Right atrium auricular region (tissue), 2 donors: ENCODE measurements at regions not wholly inside any gene's neighbourhood (a gene's known extent, or its start where the extent isn't known, plus 50 kb on each side); places are given as distances from the start of the nearest gene placed in this dataset.

ENCODE experiments used
- DNase-seq: peaks from one replicate; pipeline ENCODE4 v3.0.0-alpha.2; 2019; ENCODE audit warnings: low spot score
- H3K27ac ChIP-seq, 2 donors: fragments of 200-600 bp; sonication (generic); 1 replicate in 1 of 2; 2 replicates in 1 of 2; pipeline ENCODE4 v1.5.1; 2016 to 2019
- H3K27me3 ChIP-seq, 2 donors: fragments of 200-600 bp; sonication (generic); one replicate each; pipeline versions ENCODE4 v1.5.1 to v1.6.0; 2017 to 2019
- H3K36me3 ChIP-seq: fragments of 200-600 bp; sonication (generic); one replicate; pipeline ENCODE4 v1.5.1; 2016
- H3K4me1 ChIP-seq, 2 donors: fragments of 200-600 bp; sonication (generic); one replicate each; pipeline versions ENCODE4 v1.5.1 to v1.6.0; 2017 to 2019
- H3K4me3 ChIP-seq, 2 donors: fragments of 200-600 bp; sonication (generic); 1 replicate in 1 of 2; 2 replicates in 1 of 2; pipeline ENCODE4 v1.5.1; 2017 to 2019; ENCODE audit warnings: mild to moderate bottlenecking in 1 of 2, moderate library complexity in 1 of 2
- H3K9me3 ChIP-seq, 2 donors: fragments of 200-600 bp; sonication (generic); one replicate each; pipeline ENCODE4 v1.5.1; 2019
- CTCF ChIP-seq, 2 donors: fragments of 200-600 bp; sonication (generic); IDR thresholded peaks; one replicate each; pipeline ENCODE4 v1.5.1; 2019; ENCODE audit warnings: antibody characterized with exemption in 2 of 2

DNA sequence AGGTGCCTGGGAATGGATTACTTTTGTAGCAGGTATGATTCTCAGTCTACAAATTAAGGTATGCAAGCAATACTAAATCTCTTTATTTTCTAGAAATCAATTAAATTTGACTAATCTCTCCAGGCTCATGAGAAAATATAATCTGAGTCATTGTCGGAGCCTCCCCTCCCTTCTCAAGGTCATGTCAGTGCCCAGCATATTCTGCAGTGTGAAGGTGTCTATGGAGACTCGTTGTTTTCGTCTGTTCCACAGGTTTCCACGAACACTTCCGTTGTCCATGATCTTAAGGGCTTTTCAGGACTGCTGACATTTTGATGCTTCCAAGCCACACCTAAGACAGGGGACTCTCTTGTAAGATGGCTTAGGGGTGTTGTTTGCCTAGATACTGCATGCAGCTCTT lies 56.6 kb upstream of the SCOC start:
- Histone ChIP-seq H3K4me1 (no peaks in the 10 kb centered on the region), H3K27me3 (no peaks in the 10 kb centered on the region), H3K9me3 (no peaks in the 10 kb centered on the region), H3K36me3 (no peaks in the 10 kb centered on the region), H3K4me3 (no peak overlapping the region), H3K27ac (no peak overlapping the region)
- DNase-seq: no peak
- no peak for TF ChIP-seq CTCF (IDR thresholded peaks at IDR 0.05)

DNA sequence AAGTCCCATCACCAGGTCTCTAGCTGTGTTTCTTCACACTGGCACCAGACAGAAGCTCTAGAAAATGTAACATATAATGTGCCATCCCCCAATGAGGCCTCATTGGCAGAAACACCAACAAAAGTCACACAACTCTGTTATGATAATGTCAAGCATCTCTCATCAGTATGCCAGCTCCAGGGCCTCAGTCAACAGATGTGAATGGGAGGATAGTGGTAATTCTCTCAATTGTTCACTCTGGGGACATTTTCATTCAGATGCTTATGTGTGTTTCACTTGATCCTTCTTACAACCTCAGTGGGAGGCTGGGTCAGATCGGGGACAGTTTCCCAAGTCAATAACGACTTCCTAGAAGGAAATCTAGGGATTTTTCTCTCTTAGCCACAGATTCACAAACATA lies 57.5 kb upstream of the SCOC start:
- H3K4me3 ChIP-seq: no peak overlapping the region
- no peak overlapping the region for H3K27ac ChIP-seq
- no peaks in the 10 kb centered on the region for H3K27me3 ChIP-seq
- H3K9me3 ChIP-seq: no peaks in the 10 kb centered on the region
- no peak for TF ChIP-seq CTCF (IDR thresholded peaks at IDR 0.05)
- no peak for DNase-seq
- no peaks in the 10 kb centered on the region for H3K36me3 ChIP-seq
- peaks cover 0 to 6% of the 10 kb centered on the region in 2 donors for H3K4me1 ChIP-seq

DNA sequence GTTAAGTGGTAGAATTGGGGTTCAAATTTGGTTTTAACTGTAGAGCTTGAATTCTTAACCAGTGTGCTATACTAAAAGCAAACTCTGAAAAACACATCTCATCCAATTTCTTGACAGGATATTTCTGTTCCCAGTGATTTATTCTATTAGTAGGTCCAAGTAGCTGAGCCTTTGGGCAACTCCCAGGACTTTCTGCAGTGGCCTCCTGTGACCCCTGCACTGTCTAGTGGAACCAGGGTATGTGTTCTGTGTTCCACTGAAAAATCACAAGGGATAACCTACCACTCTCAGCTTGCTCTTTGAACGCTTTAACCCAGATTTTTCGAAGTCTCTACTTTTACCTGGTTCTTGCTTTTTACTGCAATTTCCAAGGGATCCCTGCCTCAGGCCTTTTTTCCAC lies 58.0 kb upstream of the SCOC start:
- H3K4me1 ChIP-seq: peaks cover 0 to 7% of the 10 kb centered on the region in 2 donors
- no peak overlapping the region for H3K27ac ChIP-seq
- no peaks in the 10 kb centered on the region for H3K9me3 ChIP-seq
- no peak overlapping the region for H3K4me3 ChIP-seq
- no peak for DNase-seq
- no peak for TF ChIP-seq CTCF (IDR thresholded peaks at IDR 0.05)
- no peaks in the 10 kb centered on the region for H3K27me3 ChIP-seq
- H3K36me3 ChIP-seq: no peaks in the 10 kb centered on the region

DNA sequence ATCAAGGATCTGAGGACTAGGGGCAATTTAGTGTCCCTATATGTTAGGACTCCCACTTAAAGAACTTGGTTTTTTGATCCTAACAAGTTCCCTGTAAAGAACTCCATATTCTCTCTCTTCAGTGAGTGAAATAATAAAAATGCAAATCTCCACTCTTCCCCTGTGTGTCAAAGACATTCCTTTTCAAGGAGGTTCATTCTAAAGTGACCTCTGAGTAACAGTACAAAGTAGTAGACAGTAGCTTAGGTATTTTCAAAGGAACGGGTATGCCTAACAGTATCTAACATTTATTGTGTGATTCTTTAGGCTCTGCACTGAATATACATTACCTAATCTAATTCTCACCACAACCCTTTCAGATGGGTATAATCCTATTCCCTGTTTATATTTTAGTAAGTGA lies 58.4 kb upstream of the SCOC start:
- no peak overlapping the region for H3K27ac ChIP-seq
- no peak for DNase-seq
- no peaks in the 10 kb centered on the region for H3K9me3 ChIP-seq
- no peaks in the 10 kb centered on the region for H3K27me3 ChIP-seq
- TF ChIP-seq CTCF (IDR thresholded peaks at IDR 0.05): no peak
- peaks cover 0 to 7% of the 10 kb centered on the region in 2 donors for H3K4me1 ChIP-seq
- no peak overlapping the region for H3K4me3 ChIP-seq
- no peaks in the 10 kb centered on the region for H3K36me3 ChIP-seq

- DNase-seq: no peak
- no peak for TF ChIP-seq CTCF (IDR thresholded peaks at IDR 0.05)
- H3K27ac ChIP-seq: no peak overlapping the region
- H3K9me3 ChIP-seq: no peaks in the 10 kb centered on the region
- peaks cover 0 to 21% of the 10 kb centered on the region in 2 donors for H3K4me1 ChIP-seq
- H3K36me3 ChIP-seq: no peaks in the 10 kb centered on the region
- no peak overlapping the region for H3K4me3 ChIP-seq
- H3K27me3 ChIP-seq: no peaks in the 10 kb centered on the region
Measured at GRCh38 chr4:140312100-140312499, 61.3 kb upstream of the SCOC start.

DNA sequence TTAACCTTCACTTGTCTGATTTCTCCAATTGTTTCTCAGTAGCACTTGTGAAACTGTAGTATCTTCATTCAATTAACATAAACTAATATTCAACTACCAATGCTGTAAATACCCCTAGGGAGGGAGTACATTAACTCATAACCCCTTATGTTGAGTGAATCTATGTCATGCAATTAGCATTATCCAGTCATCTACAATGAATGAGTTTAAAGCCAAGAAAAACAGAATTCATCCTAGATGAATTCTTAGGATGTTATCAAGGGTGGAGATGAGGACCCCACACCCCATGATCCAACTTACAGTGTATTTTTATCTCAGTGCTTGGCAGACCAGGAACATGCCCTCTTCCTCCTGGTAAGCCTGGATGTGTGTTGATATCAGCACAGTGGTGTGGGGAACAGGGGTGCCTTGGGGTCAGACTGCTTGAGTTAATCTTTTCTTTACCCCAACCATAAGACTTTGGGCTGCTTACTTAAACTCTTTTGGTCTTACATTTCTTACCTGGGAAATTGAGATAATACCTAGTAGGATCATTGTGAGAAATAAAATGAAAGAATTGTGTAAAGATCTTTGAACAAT lies 62.1 kb upstream of the SCOC start:
- no peak for DNase-seq
- no peak overlapping the region for H3K4me3 ChIP-seq

More for the DNA sequence above, 62.1 kb upstream of the SCOC start:
- TF ChIP-seq CTCF (IDR thresholded peaks at IDR 0.05): no peak
- H3K4me1 ChIP-seq: peaks cover 0 to 21% of the 10 kb centered on the region in 2 donors
- no peaks in the 10 kb centered on the region for H3K9me3 ChIP-seq
- H3K27me3 ChIP-seq: no peaks in the 10 kb centered on the region
- H3K27ac ChIP-seq: no peak overlapping the region
- no peaks in the 10 kb centered on the region for H3K36me3 ChIP-seq
